Mucosa of descending colon (tissue), 3 donors: ENCODE measurements at regions not wholly inside any gene's neighbourhood (a gene's known extent, or its start where the extent isn't known, plus 50 kb on each side); places are given as distances from the start of the nearest gene placed in this dataset.

Source experiments
- ATAC-seq: fragments of 200-7000 bp; cut with Tn5 transposase; one replicate; pipeline ENCODE4 v1.9.1; 2020; ENCODE audit warnings: mild to moderate bottlenecking, moderate library complexity
- DNase-seq, 3 donors: peaks; one replicate each; pipeline ENCODE4 v3.0.0-alpha.2; 2020
- H3K36me3 ChIP-seq: fragments of 200-600 bp; one replicate; pipeline ENCODE4 v1.8.0; 2021; ENCODE audit warnings: low read depth, mild to moderate bottlenecking
- H3K4me1 ChIP-seq: fragments of 200-600 bp; one replicate; pipeline ENCODE4 v1.8.0; 2021; ENCODE audit warnings: low read depth, mild to moderate bottlenecking
- H3K4me3 ChIP-seq: fragments of 200-600 bp; one replicate; pipeline ENCODE4 v1.8.0; 2021; ENCODE audit warnings: mild to moderate bottlenecking
- H3K9me3 ChIP-seq: fragments of 200-600 bp; one replicate; pipeline ENCODE4 v1.8.0; 2021; ENCODE audit warnings: mild to moderate bottlenecking
- intact Hi-C, 2 donors: fragments of 100-400 bp; cut with DNase I in 1 of 2; cut with micrococcal nuclease in 1 of 2; formaldehyde crosslinking; loops; one replicate each; pipeline versions ENCODE4 v1.11.0 to v1.11.1; 2022; cut with DNase I, micrococcal nuclease
- TF ChIP-seq, protein P1 (sequence below): fragments of 200-600 bp; IDR thresholded peaks from one replicate; pipeline ENCODE4 v1.8.0; 2022; ENCODE audit warnings: antibody characterized with exemption, mild to moderate bottlenecking
- donor health status: DM: no; HTN: no; CAD: no; lungs with moderate emphysema.
- donor health status: DM: no; HTN: no; CAD: no.
- donor health status: DM: no; HTN: yes; CAD: no.

DNA sequence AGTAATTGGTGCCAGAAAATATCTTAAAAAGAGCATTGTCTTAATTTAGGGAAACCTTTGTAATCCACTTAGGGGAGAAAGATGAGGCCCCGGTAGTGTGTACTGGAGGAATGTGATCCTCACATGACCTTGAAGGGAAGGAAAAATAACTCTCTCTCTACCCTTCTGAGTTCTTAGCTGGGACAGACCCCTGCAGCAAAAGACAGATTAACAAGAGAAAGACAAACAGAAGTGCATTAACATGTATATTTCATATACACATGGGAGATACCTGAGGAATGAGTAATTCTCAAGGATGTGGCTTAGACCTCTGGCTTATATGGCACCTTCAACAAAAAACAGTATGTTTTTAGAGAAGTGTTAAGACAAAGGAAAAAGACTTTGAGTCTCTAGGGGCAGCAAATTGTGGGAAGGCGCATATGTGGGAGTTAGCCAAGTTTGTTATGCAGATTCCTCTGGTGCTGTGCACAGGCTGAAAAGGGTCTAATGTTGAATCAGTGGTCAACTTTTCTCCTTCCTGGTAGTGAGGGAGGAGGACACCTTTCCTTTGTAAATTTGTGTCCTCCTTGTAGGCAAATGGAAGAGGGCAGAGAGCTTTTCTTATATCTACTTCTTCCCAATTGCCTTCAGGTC is 138.8 kb downstream of the LRRC70 start:
- H3K36me3 ChIP-seq = no peaks in the 10 kb centered on the region
- no peak overlapping the region for H3K4me3 ChIP-seq
- no peak for DNase-seq
- TF ChIP-seq, protein P1, sequence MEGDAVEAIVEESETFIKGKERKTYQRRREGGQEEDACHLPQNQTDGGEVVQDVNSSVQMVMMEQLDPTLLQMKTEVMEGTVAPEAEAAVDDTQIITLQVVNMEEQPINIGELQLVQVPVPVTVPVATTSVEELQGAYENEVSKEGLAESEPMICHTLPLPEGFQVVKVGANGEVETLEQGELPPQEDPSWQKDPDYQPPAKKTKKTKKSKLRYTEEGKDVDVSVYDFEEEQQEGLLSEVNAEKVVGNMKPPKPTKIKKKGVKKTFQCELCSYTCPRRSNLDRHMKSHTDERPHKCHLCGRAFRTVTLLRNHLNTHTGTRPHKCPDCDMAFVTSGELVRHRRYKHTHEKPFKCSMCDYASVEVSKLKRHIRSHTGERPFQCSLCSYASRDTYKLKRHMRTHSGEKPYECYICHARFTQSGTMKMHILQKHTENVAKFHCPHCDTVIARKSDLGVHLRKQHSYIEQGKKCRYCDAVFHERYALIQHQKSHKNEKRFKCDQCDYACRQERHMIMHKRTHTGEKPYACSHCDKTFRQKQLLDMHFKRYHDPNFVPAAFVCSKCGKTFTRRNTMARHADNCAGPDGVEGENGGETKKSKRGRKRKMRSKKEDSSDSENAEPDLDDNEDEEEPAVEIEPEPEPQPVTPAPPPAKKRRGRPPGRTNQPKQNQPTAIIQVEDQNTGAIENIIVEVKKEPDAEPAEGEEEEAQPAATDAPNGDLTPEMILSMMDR = no peak
- no peak for ATAC-seq
- no peaks in the 10 kb centered on the region for H3K4me1 ChIP-seq
- intact Hi-C loops = no loop called here
- H3K9me3 ChIP-seq = no peaks in the 10 kb centered on the region

GRCh38 chr5:62714296-62714695 is 135.7 kb downstream of the LRRC70 start:
- ATAC-seq = no peak
- intact Hi-C loops = no loop called here
- no peak for DNase-seq

DNA sequence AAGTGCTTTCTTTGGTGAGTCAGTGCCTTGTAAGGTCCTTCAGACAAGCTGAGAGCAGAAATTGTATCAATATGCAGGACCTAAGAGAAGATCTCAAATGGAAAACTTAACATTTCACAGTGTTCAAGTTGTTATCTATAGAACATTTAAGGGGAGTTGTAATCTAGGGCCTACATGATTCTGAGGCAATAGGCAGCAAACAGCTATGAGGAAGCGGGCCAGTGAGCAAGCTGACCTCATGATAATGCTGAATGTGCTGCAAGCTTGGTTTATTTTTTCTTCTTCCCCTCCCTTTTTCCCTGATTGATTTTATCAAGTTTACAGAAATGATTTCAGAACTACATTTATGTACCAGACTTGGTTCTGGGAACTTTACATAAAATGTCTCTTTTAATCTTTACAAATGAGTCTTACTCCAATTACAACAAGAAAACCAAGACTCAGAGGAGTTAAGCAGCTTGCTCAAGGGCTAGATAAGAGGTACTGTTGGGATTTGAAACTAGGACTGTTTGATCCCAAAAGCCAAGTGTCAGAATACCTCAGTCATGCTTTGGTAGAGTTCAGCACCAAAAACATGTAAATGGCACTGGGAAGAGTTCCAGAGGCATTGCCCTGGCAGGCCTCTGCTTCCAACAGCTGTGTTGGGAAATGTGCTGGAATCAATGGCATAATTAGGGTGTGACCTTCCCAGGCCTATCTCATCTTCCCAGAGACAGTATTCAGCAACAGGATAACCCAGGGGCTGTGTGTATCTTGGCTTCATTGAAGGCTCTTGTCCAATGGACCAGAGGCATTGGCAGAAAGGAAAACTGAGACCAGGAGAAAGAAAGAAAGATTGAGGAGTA is 130.1 kb downstream of the LRRC70 start:
- intact Hi-C loops = no loop called here
- Histone ChIP-seq H3K4me3 (no peak overlapping the region), H3K9me3 (peaks cover 6% of the 10 kb centered on the region), H3K4me1 (no peaks in the 10 kb centered on the region), H3K36me3 (no peaks in the 10 kb centered on the region)
- ATAC-seq (no peak), DNase-seq (no peak)
- TF ChIP-seq, protein P1 = no peak

More at GRCh38 chr5:62714296-62714695, 135.7 kb downstream of the LRRC70 start:
- no peak overlapping the region for H3K4me3 ChIP-seq
- no peaks in the 10 kb centered on the region for H3K4me1 ChIP-seq
- no peaks in the 10 kb centered on the region for H3K9me3 ChIP-seq
- no peaks in the 10 kb centered on the region for H3K36me3 ChIP-seq
- TF ChIP-seq, protein P1 = no peak

DNA sequence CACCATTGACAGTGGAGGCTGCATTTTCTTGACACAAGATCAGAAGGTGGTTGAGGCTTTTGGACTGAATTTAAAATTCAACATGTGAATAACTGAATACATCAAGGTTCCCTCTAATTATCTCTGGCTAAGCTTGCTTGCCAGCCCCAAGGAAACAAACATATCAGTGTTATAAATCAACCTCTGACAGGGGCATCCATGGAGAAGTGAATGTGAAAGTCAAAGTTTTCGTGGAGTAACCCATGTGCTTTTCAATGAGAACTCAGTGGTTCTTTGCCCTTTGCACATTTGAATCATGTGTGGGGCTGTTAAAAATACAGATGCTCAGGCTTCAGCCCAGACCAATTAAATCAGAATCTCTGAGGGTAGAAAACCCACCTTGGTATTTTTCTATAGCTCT is 128.9 kb downstream of the LRRC70 start:
- H3K9me3 ChIP-seq = peaks cover 6% of the 10 kb centered on the region
- TF ChIP-seq, protein P1 = no peak
- DNase-seq (no peak), ATAC-seq (no peak)
- H3K4me1 ChIP-seq = no peaks in the 10 kb centered on the region
- intact Hi-C loops = no loop called here
- H3K4me3 ChIP-seq = no peak overlapping the region
- no peaks in the 10 kb centered on the region for H3K36me3 ChIP-seq

GRCh38 chr5:62707131-62707530 is 128.5 kb downstream of the LRRC70 start:
- no peak for ATAC-seq
- H3K4me1 ChIP-seq = no peaks in the 10 kb centered on the region
- H3K36me3 ChIP-seq = no peaks in the 10 kb centered on the region
- intact Hi-C loops = no loop called here
- TF ChIP-seq, protein P1 = no peak
- no peak for DNase-seq
- peaks cover 6% of the 10 kb centered on the region for H3K9me3 ChIP-seq
- no peak overlapping the region for H3K4me3 ChIP-seq
